ENCODE measurements at regions not wholly inside any gene's neighbourhood (a gene's known extent, or its start where the extent isn't known, plus 50 kb on each side); places are given as distances from the start of the nearest gene placed in this dataset.

GRCh38 chr6:20028562-20028961 is 183.7 kb downstream of the MBOAT1 start:
- TF ChIP-seq CTCF (IDR thresholded peaks at IDR 0.05) (no peak), POLR2AphosphoS5 (IDR thresholded peaks at IDR 0.05) (no peak), POLR2A (IDR thresholded peaks at IDR 0.05) (no peak), EP300 (IDR thresholded peaks at IDR 0.05) (no peak)

Measured in suprapubic skin (tissue), 4 donors.